ENCODE measurements at regions not wholly inside any gene's neighbourhood (a gene's known extent, or its start where the extent isn't known, plus 50 kb on each side); places are given as distances from the start of the nearest gene placed in this dataset.

DNA sequence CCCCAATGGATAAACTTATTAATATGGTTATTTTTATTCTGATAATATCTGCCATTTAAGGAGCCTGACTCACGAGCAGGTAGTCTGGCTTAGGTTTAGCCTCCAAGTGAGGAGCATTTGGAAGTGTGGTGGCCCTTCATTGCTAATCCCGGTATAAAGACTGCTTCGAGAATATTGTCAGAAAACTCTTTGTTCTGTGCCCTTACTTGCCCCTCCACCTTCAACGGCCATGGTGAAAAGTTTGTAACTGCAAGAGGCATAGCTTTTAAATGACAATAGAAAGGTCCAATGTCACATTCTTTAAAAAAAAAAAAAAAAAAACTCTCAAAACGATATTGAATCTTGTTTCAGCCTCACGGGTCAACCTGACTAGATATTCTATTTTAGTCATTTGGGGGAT lies 157.4 kb upstream of the PROX1 start:
- no peak overlapping the region for H3K27ac Mint-ChIP-seq
- H3K36me3 ChIP-seq (ENCODE audit: insufficient read depth, low read length): no peaks in the 10 kb centered on the region
- H3K27me3 Mint-ChIP-seq: no peaks in the 10 kb centered on the region
- no peaks in the 10 kb centered on the region for H3K9me3 ChIP-seq (ENCODE audit: control insufficient read depth in 1 of 2, insufficient read depth in 1 of 2, low read length in 2 of 2)
- DNase-seq (no peak), ATAC-seq (ENCODE audit: poor library complexity) (no peak)
- no peak overlapping the region for H3K4me3 Mint-ChIP-seq
- no peak overlapping the region for H3K4me3 ChIP-seq (ENCODE audit: low read length)
- POLR2A ChIA-PET: interaction anchor here (0.6 kb wide), 1 partner anchor 190 kb away, joined by 4 read pairs; no protein-coding TSS in a partner anchor
- no peaks in the 10 kb centered on the region for H3K4me1 ChIP-seq (ENCODE audit: insufficient read depth, low read length)
- H3K27ac ChIP-seq (ENCODE audit: low read depth in 1 of 2, low read length in 2 of 2): no peak overlapping the region
- H3K27me3 ChIP-seq (ENCODE audit: control insufficient read depth in 1 of 2, insufficient read depth in 2 of 2, low read length in 2 of 2): no peaks in the 10 kb centered on the region
- H3K36me3 Mint-ChIP-seq (ENCODE audit: low read depth): no peaks in the 10 kb centered on the region
- H3K9me3 Mint-ChIP-seq: peaks cover 7% of the 10 kb centered on the region
- TF ChIP-seq, protein P1, sequence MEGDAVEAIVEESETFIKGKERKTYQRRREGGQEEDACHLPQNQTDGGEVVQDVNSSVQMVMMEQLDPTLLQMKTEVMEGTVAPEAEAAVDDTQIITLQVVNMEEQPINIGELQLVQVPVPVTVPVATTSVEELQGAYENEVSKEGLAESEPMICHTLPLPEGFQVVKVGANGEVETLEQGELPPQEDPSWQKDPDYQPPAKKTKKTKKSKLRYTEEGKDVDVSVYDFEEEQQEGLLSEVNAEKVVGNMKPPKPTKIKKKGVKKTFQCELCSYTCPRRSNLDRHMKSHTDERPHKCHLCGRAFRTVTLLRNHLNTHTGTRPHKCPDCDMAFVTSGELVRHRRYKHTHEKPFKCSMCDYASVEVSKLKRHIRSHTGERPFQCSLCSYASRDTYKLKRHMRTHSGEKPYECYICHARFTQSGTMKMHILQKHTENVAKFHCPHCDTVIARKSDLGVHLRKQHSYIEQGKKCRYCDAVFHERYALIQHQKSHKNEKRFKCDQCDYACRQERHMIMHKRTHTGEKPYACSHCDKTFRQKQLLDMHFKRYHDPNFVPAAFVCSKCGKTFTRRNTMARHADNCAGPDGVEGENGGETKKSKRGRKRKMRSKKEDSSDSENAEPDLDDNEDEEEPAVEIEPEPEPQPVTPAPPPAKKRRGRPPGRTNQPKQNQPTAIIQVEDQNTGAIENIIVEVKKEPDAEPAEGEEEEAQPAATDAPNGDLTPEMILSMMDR (IDR thresholded peaks at IDR 0.05): no peak
- no peaks in the 10 kb centered on the region for H3K4me1 Mint-ChIP-seq (ENCODE audit: low read depth)
- intact Hi-C loops (cut with DNase I, micrococcal nuclease): loop anchor here in 1 of 2 experiments (5.0 kb wide), 1 partner anchor 97 kb away; no protein-coding TSS in a partner anchor
- CTCF ChIA-PET: no interaction called here

GRCh38 chr1:213840575-213840974 lies 147.2 kb upstream of the PROX1 start:
- Histone ChIP-seq H3K36me3 (ENCODE audit: insufficient read depth, low read length) (no peaks in the 10 kb centered on the region), H3K27me3 (ENCODE audit: control insufficient read depth in 1 of 2, insufficient read depth in 2 of 2, low read length in 2 of 2) (no peaks in the 10 kb centered on the region), H3K4me3 (ENCODE audit: low read length) (no peak overlapping the region), H3K4me1 (ENCODE audit: insufficient read depth, low read length) (no peaks in the 10 kb centered on the region), H3K27ac (ENCODE audit: low read depth in 1 of 2, low read length in 2 of 2) (no peak overlapping the region), H3K9me3 (ENCODE audit: control insufficient read depth in 1 of 2, insufficient read depth in 1 of 2, low read length in 2 of 2) (no peaks in the 10 kb centered on the region)
- intact Hi-C loops (cut with DNase I, micrococcal nuclease): no loop called here
- ATAC-seq (ENCODE audit: poor library complexity) (no peak), DNase-seq (no peak)
- H3K4me3 Mint-ChIP-seq: no peak overlapping the region
- H3K4me1 Mint-ChIP-seq (ENCODE audit: low read depth): no peaks in the 10 kb centered on the region
- H3K9me3 Mint-ChIP-seq: no peaks in the 10 kb centered on the region
- no peaks in the 10 kb centered on the region for H3K27me3 Mint-ChIP-seq
- TF ChIP-seq, protein P1 (IDR thresholded peaks at IDR 0.05): no peak
- H3K27ac Mint-ChIP-seq: no peak overlapping the region
- ChIA-PET CTCF (no interaction called here), POLR2A (no interaction called here)
- H3K36me3 Mint-ChIP-seq (ENCODE audit: low read depth): no peaks in the 10 kb centered on the region

- no peak overlapping the region for H3K4me3 ChIP-seq (ENCODE audit: low read length)
- H3K27me3 ChIP-seq (ENCODE audit: control insufficient read depth in 1 of 2, insufficient read depth in 2 of 2, low read length in 2 of 2): no peaks in the 10 kb centered on the region
- peaks cover 6% of the 10 kb centered on the region for H3K4me1 ChIP-seq (ENCODE audit: insufficient read depth, low read length)
- Mint-ChIP-seq H3K9me3 (no peaks in the 10 kb centered on the region), H3K27me3 (no peaks in the 10 kb centered on the region), H3K4me1 (ENCODE audit: low read depth) (peaks cover 9% of the 10 kb centered on the region), H3K4me3 (no peak overlapping the region), H3K36me3 (ENCODE audit: low read depth) (no peaks in the 10 kb centered on the region), H3K27ac (no peak overlapping the region)
- no peak for DNase-seq
- TF ChIP-seq, protein P1 (IDR thresholded peaks at IDR 0.05): no peak
- no peaks in the 10 kb centered on the region for H3K9me3 ChIP-seq (ENCODE audit: control insufficient read depth in 1 of 2, insufficient read depth in 1 of 2, low read length in 2 of 2)
- no peaks in the 10 kb centered on the region for H3K36me3 ChIP-seq (ENCODE audit: insufficient read depth, low read length)
- ChIA-PET POLR2A (no interaction called here), CTCF (no interaction called here)
- intact Hi-C loops (cut with DNase I, micrococcal nuclease): no loop called here
- H3K27ac ChIP-seq (ENCODE audit: low read depth in 1 of 2, low read length in 2 of 2): no peak overlapping the region
- no peak for ATAC-seq (ENCODE audit: poor library complexity)
Observed at GRCh38 chr1:213844632-213845031, 143.1 kb upstream of the PROX1 start.

Data from CD4-positive, alpha-beta T cell (primary cell).